ENCODE measurements at regions not wholly inside any gene's neighbourhood (a gene's known extent, or its start where the extent isn't known, plus 50 kb on each side); places are given as distances from the start of the nearest gene placed in this dataset.

GRCh38 chr1:201622353-201622752 lies 83.4 kb downstream of the NAV1 start:
- H3K27ac ChIP-seq = no peak overlapping the region
- TF ChIP-seq, protein P1, sequence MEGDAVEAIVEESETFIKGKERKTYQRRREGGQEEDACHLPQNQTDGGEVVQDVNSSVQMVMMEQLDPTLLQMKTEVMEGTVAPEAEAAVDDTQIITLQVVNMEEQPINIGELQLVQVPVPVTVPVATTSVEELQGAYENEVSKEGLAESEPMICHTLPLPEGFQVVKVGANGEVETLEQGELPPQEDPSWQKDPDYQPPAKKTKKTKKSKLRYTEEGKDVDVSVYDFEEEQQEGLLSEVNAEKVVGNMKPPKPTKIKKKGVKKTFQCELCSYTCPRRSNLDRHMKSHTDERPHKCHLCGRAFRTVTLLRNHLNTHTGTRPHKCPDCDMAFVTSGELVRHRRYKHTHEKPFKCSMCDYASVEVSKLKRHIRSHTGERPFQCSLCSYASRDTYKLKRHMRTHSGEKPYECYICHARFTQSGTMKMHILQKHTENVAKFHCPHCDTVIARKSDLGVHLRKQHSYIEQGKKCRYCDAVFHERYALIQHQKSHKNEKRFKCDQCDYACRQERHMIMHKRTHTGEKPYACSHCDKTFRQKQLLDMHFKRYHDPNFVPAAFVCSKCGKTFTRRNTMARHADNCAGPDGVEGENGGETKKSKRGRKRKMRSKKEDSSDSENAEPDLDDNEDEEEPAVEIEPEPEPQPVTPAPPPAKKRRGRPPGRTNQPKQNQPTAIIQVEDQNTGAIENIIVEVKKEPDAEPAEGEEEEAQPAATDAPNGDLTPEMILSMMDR (IDR thresholded peaks at IDR 0.05) = no peak
- TF ChIP-seq ZFX (IDR thresholded peaks at IDR 0.05; ENCODE audit: borderline replicate concordance) = no peak

- H3K27ac ChIP-seq = no peak overlapping the region
- TF ChIP-seq, protein P1 (IDR thresholded peaks at IDR 0.05) = no peak
- TF ChIP-seq ZFX (IDR thresholded peaks at IDR 0.05; ENCODE audit: borderline replicate concordance) = no peak
Observed at GRCh38 chr1:201622824-201623223, 83.9 kb downstream of the NAV1 start.

DNA sequence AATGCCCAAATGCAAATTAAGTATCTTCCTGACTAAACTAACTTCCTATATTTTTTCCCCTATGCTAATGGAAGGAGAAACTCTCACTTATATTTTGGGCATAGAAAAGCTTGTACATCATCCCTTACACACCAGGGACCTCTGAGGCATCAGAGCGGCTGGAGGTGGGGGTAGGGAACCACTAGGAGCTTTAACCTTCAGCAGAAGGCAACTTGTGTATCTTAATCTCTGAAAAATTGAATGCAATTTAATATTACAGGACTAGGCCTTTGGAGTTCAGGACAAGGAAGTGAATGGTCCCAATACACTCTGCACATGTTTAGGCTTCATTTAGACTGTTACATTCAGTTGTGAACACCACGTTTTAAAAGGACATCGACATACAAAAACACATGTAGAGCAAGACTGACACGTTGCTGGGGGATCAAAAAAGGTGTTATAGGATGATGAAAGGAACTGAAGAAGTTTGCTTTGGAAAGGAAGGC lies 85.9 kb downstream of the NAV1 start:
- TF ChIP-seq, protein P1 (IDR thresholded peaks at IDR 0.05) = no peak
- TF ChIP-seq ZFX (IDR thresholded peaks at IDR 0.05; ENCODE audit: borderline replicate concordance) = no peak
- no peak overlapping the region for H3K27ac ChIP-seq

DNA sequence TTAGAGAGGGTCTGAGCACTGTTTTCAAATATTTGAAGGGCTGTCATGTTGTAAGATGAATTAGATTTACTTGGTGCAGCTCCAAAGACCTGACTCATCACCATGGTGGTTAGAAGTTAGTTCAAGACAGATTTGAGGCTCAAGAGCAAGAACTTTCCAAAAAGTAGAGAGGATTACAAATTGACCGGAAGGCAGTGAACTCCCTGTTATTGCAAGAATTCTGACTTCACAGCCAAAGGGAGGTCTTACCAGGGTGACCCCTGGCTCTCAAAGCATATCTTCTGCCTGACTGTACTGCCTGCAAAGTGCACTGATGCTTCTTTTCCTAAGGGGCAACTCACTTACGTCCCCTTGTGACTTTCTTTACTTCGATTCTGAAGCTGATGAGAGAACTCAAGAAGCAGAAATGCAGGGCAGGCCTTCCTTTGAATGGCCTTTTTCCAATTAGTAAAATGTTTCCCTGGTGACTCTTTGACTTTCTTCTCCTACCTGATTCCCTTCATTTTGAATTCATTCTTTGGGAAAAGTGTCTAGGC lies 86.4 kb downstream of the NAV1 start:
- H3K27ac ChIP-seq = no peak overlapping the region
- TF ChIP-seq, protein P1 (IDR thresholded peaks at IDR 0.05) = no peak
- TF ChIP-seq ZFX (IDR thresholded peaks at IDR 0.05; ENCODE audit: borderline replicate concordance) = no peak

- no peak overlapping the region for H3K27ac ChIP-seq
- TF ChIP-seq ZFX (IDR thresholded peaks at IDR 0.05; ENCODE audit: borderline replicate concordance) = no peak
- TF ChIP-seq, protein P1 (IDR thresholded peaks at IDR 0.05) = no peak
Observed at GRCh38 chr1:201625851-201626251, 86.9 kb downstream of the NAV1 start.

DNA sequence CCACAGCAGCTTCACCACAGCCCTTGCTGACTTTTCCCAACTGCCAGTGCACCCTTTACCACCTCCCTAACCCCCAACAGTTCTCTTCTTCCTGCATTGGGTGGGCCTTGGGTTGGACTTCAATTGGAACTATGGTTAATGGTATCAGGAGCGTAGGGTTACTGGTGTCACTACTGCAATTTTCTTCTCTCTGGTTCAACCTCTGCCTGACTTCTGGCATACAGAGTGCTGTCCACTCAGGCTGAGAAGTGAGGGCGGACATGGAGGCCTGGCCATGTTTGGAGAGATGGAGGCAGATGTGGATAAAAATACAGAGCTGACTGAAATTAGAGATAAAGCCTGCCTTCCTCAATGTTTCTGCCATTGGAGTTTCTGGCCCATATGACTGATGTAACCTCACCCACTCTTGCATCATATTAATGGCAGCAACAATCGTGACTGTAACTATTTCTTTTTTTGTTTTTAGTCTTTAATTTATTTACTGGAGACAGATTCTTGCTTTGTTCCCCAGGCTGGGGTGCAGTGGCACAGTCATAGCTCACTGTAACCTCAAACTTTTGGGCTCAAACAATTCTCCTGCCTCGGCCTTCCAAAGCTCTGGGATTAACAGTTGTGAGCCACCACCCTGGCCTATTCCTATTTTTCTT lies 87.8 kb downstream of the NAV1 start:
- TF ChIP-seq, protein P1 (IDR thresholded peaks at IDR 0.05) = no peak
- no peak for TF ChIP-seq ZFX (IDR thresholded peaks at IDR 0.05; ENCODE audit: borderline replicate concordance)
- H3K27ac ChIP-seq = no peak overlapping the region

DNA sequence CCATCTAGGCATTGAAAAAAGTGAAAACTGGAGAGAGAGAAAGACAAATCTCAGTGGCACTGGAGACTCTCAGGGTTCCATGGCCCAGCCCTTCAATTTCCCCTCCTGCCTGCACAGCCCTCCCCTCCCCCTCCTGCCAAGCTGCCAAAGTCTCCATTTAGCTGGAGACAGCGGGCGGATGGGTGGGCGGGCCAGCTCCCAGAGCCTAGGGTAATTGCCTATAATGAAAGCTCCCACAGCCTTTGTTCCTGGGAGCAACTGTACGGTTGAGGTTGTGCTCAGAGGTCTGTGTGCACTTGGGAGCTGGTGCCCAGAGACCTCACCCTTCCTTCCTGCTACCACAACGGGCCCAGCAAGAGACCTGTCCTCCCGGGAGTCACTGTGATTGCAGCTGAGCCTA lies 89.6 kb downstream of the NAV1 start:
- no peak overlapping the region for H3K27ac ChIP-seq
- TF ChIP-seq, protein P1 (IDR thresholded peaks at IDR 0.05) = no peak
- no peak for TF ChIP-seq ZFX (IDR thresholded peaks at IDR 0.05; ENCODE audit: borderline replicate concordance)

Measured in 22Rv1 (cell line).